ENCODE measurements at regions not wholly inside any gene's neighbourhood (a gene's known extent, or its start where the extent isn't known, plus 50 kb on each side); places are given as distances from the start of the nearest gene placed in this dataset.

DNA sequence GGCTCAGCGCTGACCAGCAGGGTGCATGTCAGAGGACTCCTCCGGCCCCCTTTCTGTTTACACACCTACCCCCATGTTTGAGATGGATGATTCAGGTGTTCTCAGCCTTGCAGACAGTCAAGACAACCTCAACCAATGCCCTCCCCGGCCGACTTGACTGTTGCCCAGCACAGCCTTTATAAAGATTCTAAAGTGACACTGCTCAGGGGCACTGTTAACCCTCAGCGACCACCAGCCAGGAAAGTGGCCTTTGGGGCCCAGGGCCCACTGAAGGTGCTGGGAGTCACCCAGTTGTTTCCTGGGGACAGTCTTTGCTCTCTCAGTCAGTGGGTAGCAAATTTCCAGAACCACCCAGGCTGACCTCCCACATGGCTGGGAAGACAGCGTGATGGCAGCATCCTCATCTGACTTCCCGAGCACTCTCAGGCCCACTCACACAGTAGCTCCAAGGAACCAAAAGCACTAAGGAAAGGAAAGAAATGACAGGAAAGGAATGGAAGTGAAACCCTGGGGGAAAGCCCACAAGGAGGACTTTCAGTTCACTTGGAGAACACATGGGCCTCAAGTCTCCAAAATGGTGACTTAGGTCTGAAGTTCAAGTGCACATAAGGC lies 128.4 kb downstream of the ASB7 start:
- TF ChIP-seq EZH2 (IDR thresholded peaks at IDR 0.05; ENCODE audit: borderline replicate concordance, low read depth, low read length, severe bottlenecking), result no peak
- TF ChIP-seq, protein P1, sequence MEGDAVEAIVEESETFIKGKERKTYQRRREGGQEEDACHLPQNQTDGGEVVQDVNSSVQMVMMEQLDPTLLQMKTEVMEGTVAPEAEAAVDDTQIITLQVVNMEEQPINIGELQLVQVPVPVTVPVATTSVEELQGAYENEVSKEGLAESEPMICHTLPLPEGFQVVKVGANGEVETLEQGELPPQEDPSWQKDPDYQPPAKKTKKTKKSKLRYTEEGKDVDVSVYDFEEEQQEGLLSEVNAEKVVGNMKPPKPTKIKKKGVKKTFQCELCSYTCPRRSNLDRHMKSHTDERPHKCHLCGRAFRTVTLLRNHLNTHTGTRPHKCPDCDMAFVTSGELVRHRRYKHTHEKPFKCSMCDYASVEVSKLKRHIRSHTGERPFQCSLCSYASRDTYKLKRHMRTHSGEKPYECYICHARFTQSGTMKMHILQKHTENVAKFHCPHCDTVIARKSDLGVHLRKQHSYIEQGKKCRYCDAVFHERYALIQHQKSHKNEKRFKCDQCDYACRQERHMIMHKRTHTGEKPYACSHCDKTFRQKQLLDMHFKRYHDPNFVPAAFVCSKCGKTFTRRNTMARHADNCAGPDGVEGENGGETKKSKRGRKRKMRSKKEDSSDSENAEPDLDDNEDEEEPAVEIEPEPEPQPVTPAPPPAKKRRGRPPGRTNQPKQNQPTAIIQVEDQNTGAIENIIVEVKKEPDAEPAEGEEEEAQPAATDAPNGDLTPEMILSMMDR (IDR thresholded peaks at IDR 0.05; ENCODE audit: borderline replicate concordance, extremely low read depth, low read length, poor library complexity, severe bottlenecking), result no peak
